HG02970 (cell line): ENCODE measurements at regions not wholly inside any gene's neighbourhood (a gene's known extent, or its start where the extent isn't known, plus 50 kb on each side); places are given as distances from the start of the nearest gene placed in this dataset.
"Not testable (repeated sequence)": the region's sequence is repeated elsewhere in the genome, so short reads cannot be mapped to it uniquely, and the experiment has no call there.

Experiments
- ATAC-seq: cut with Tn5 transposase; IDR thresholded peaks from one replicate; pipeline ENCODE4 v1.9.1; 2021; ENCODE audit warnings: mild to moderate bottlenecking, moderate library complexity, moderate number of reproducible peaks; ENCODE audit not compliant: unreplicated experiment, low FRiP score

DNA sequence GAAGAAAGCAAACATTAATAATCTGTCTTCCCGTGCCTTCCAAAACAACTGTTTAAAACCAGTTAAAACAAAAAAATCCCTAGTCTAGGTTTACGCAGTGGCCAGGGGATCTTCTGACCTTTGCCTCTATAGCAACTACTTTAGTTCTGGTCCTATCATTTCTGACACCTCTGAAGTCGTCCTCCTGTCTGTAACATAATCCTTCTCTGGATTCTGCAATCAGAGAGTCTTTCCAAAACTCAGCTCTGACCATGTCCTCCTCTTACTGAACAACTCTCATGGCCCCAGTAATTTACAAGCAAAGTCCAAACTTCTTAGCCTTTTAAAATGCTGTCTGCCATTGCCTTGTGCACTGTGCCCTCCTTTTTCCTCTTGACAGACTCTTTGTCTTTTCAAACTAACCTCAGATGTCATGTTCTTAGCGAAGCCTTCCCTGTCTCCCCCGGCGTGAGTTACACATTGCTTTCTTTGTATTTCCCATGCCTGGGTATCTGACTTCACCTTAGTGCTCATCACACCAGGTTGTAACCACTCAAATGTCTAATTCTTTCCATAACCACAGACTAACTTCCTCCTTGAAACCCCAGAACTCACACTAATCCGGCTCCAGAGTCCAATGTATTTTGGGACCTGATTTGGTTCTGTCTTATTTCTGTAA is 105.2 kb upstream of the BNIP2 start:
- ATAC-seq = no peak

DNA sequence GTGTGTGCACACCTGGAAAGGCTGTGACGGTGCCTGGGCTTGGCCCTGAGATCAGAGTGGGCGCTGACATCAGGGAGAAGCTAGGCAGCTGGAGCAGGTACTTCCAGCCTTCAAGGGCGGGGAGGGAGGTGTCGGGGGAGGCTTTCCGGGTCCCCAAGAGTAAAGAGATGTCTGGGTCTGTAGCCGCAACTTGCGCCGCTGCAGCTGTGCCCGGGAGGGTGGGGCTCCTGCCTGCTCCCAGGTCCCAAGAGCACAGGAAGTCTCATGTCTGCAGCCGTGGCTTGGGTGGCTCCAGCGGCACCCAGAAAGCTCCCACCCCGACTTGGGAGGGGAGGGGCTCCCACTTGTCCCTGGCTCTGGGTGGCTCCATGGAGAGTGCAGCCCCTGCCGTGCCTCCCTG is 103.2 kb upstream of the BNIP2 start:
- ATAC-seq = no peak

DNA sequence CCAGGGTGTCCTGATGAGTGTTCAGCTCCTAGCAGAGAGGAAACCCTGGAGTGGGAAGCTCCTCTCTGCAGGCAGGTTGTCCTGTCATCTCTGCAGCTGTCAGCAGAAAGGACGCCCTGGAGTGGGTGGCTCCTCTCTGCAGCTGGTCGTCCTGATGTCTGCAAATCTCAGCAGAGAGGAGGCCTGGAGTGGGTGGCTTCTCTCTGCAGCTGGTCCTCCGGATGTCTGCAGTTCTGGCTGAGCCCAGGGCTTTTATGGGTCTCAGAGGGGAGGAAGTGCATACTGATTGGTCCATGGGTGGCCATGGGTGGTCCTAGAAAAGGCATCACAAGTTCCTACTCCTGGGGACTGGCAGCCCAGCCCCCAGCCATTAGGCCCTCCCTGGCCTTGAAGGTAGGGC is 102.6 kb upstream of the BNIP2 start:
- no peak for ATAC-seq

DNA sequence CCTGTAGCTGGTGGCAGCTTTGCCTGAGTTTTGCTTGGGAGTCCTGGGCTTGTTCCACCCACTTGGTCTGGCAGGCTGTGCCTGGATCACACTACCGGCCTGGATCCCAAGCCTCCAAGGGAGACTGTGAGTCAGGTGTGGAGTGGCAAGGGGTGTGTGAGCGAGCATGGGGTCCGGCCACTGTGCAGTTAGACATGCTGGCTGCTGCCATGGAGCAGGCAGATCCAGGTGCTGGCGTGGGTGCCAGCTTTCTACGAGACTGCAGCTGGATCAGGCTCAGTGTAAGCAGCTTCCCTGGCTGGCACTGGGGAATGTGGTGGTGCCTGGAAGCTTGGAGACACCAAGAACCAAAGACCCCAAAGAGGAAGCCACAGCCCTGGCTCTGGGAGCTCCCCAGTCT is 102.0 kb upstream of the BNIP2 start:
- ATAC-seq = no peak

DNA sequence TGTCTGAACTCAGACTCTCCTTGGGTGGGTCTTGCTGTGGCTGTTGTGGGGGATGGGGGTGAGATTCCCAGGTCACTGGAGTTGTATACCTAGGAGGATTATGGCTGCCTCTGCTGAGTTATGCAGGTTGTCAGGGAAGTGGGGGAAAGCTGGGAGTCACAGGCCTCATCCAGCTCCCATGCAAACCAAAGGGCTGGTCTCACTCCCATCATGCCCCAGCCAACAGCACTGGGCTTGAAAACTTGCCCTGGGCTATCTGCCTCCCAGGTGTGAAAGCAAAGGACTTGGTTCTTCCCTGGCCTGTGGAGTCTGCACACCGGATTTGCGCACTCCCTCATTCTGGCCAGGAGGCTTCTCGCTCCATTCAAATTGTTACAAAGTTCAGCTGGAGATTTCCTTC is 97.3 kb upstream of the BNIP2 start:
- ATAC-seq = not testable (repeated sequence)

DNA sequence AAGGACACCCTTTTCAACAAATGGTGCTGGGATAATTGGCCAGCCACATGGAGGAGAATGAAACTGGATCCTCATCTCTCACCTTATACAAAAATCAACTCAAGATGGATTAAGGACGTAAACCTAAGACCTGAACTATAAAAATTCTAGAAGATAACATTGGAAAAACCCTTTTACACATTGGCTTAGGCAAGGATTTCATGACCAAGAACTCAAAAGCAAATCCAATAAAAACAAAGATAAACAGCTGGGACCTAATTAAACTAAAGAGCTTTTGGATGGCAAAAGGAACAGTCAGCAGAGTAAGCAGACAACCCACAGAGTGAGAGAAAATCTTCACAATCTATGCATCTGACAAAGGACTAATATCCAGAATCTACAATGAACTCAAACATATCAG is 96.9 kb upstream of the BNIP2 start:
- ATAC-seq = not testable (repeated sequence)

DNA sequence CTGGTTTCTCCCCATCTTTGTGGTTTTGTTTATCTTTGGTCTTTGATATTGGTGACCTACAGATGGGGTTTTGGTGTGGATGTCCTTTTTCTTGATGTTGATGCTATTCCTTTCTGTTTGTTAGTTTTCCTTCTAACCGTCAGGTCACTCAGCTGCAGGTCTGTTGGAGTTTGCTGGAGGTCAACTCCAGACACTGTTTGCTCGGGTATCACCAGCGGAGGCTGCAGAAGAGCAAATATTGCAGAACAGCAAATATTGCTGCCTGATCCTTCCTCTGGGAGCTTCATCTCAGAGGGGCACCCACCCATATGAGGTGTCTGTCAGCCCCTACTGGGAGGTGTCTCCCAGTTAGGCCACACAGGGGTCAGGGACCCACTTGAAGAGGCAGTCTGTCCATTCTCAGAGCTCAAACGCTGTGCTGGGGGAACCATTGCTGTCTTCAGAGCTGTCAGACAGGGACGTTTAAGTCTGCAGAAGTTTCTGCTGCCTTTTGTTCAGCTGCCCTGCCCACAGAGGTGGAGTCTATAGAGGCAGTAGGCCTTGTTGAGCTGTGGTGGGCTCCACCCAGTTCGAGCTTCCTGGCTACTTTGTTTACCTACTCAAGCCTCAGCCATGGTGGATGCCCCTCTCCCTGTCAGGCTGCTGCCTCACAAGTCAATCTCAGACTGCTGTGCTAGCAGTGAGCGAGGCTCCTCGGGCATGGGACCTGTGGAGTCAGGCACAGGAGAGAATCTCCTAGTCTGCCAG is 94.8 kb upstream of the BNIP2 start:
- not testable (repeated sequence) for ATAC-seq

DNA sequence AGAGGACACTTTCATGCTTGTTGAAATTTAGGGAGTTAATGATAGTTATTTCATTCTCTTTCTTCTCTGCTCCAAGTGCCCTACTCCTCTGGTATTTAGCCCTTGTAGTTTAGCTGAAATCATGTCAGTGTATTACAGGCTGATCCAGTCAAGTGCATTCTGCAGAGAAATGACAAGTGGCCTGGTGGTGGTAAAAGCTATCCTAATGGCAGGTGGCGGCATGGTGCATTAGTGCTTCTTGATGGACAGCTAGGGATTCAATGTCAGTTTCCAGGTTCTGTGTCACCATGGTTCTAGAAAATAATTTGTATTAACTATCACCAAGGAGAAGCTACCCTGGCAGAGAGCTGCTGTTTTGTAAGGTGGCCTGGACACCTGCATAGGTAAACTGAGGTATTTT is 90.0 kb upstream of the BNIP2 start:
- ATAC-seq = no peak

DNA sequence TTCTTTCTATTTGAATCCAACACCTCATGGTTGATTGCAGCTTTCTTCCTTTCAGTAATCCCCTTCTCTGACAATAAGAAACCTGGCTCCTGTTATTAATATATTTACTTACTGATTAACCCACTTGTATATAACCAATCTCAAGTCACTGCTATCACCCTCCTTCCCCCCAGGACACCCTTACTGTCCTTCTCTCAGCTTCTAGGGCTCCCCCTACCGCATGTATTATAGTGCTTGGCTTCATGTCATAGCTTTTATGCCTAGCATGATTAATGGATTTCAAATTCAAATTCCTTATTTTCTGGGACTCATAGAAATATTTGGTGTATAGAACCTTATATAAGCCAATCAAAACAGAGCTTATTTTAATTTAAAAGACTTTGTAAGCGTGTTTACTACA is 75.7 kb upstream of the BNIP2 start:
- no peak for ATAC-seq

DNA sequence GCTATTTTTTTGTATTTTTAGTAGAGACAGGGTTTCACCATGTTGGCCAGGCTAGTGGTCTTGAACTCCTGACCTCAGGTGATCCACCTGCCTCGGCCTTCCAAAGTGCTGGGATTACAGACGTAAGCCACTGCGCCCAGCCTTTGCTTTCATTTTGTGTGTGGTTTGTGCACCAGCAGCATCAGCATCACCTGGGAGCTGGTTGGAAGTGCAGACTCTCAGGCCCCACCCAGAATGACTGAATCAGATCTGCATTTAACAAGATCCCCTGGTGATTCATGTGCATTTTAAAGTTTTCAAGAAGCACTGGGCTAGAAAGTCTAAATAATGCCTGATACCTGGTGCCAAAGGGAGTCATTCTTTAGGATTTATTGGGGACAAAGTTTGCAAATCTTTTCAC is 73.4 kb upstream of the BNIP2 start:
- no peak for ATAC-seq

DNA sequence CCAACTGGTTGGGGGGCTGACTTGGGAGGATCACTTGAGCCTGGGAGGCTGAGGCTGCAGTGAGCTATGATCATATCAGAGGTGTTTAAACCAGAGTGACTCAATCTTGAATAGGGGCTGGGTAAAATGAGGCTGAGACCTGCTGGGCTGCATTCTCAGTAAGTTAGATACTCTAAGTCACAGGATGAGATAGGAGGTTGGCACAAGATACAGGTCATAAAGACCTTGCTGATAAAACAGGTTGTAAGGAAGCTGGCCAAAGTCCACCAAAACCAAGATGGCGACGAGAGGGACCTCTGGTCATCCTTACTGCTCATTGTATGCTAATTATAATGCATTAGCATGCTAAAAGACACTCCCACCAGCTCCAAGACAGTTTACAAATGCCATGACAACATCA is 71.1 kb upstream of the BNIP2 start:
- ATAC-seq = not testable (repeated sequence)

DNA sequence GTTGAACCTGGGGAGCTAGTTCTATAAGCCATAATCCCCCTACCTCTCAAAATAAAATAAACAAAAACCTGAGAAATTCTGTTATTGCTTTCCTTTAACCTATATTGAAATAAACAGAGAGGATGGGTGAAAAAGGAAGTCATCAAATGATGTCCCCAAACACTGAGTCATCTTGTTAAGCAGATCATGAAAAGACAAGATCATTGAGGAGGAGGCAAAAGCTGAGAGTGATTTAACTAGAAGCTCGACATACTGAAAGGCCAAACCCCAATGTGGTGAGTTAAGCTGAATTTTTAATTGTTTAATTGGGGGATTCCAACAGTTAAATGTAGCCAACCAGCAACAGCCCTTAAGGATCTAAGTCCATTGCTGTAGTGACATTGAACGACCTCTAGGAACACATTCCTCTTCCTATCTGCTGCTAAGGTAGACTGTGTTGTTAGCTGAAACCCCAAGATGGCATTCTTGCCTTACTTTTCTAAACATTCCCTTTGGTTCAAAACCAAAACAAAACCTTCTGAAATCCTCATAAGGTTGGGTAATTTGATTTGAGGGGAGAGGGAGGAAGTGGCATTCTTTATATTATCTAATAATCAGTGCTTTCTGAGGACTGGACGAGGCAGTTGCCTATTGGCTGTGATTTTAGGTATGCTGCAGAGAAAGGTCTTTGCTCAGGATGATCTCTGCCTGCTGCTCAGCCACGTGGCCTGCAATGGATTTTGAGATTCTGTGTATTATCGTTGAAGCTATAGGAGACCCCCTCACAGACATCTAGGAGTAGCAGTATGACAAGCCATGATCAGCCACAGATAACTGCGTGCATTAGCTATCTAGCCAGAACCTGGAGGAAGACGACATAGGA is 62.7 kb upstream of the BNIP2 start:
- no peak for ATAC-seq

DNA sequence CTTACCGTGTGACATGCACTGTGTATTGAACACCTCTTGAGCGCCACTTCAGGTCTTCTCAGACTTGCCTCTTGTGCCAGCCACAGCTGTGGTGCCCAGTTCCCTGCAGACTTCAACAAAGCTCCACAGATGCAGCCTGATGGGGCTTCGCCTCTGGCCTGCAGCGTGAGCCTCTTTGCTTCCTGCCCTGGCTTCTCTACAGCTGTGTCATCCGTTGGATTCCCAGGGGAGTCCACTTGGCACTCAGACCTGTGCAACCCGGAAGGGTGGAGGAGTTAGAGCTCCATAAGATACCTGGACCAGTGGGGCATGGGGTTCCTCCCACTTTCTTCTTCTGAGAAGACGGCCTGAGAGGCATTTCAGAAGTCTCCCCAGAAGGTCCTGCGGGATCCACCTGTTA is 57.7 kb upstream of the BNIP2 start:
- no peak for ATAC-seq

DNA sequence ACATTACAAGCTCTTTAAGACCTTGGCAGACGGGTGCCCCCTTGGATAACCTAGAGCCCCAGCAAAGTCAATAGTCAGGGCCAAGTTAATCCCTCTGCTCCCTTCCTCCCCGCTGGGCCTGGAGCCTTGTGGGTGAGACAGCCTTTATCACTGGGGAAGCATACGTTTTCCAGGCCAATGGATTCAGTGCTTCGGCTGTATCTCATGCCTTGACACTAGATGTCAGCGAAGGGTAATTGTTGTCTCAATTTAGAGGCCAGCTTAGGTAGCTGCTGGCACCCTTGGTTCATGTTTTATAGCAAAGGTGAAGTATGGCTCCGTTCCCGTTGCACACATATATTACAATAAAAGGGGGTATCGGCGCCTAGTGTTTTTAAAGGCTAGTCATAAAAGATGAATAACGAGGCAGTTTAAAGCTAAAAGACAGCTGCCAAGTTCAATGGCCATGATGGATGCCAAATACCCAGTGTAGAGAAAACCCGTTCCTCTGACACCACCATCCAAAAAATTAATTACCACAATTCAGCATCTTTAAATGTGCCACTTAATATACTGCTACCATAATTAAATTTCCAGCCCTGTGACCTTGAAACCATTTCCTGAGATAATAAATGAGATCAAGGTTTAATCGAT is 52.3 kb upstream of the BNIP2 start:
- ATAC-seq = no peak

DNA sequence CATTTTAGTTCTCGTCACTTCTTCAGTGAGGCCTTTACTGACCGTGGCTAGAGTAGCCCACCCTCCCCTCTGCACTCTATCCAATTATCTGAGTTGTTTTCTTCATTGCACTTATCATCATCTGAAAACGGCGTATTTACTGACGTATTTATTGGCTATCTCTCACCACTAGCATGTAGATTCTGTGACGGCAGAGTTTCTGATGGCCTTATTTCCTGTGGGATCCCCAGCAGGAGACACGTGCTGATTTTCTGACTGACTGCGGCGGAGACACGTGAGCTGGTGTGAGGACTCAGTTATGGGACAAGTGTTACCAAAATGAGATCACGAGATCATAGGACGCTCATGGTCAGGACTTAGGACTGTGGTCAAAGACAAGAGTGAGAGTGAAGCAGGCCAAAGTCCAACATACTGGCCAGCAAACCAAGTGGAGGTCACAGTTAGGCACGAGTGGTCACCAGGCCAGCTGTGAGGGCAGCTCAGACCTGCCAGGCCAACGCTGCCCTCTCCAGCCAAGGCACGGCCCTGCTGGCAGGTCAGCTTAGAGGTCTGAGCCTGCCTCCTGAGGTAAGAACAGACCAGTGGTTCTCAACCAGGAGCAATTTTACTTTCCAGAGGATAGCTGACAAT is 50.6 kb upstream of the BNIP2 start:
- no peak for ATAC-seq
